GM21381 (cell line): ENCODE measurements at regions not wholly inside any gene's neighbourhood (a gene's known extent, or its start where the extent isn't known, plus 50 kb on each side); places are given as distances from the start of the nearest gene placed in this dataset.

ENCODE experiments used
- ATAC-seq: cut with Tn5 transposase; IDR thresholded peaks from one replicate; pipeline ENCODE4 v1.9.1; 2021; ENCODE audit warnings: mild to moderate bottlenecking, moderate library complexity; ENCODE audit not compliant: unreplicated experiment

DNA sequence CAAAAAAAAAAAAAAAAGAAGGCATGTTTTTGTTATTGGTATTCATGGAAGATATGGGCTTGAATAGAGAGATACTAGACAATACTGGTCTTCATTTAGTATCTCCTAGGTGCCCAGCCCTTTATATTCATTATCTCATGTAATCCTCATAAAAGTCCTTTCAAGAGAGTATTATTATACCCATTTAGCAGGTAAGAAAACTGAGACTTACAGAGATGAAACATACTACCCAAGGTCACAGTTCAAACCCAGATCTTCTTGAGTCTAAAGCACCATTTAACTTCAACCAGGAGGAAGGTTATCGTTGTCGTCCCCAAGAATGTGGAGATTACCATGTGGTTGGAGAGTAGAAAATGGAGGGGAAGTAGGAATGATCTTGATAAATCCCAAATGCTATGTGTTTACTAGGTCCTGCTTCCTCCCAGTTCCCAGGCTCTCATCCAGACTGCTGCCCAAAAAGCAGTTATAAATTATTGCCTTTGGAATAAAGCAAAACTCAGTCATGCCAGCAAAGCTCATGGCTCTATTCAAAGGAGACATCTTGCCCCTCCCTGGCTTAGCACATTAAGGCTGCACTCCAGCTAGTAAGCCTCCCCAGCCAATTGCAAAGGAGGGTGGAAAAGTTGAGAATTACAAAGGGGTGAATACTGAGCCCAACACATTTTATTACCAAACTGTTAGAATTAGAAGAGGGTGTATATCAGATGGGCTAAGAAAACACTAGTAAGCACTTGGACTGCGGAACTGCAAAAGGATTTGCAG lies 163.9 kb downstream of the PIK3R1 start:
- no peak for ATAC-seq

DNA sequence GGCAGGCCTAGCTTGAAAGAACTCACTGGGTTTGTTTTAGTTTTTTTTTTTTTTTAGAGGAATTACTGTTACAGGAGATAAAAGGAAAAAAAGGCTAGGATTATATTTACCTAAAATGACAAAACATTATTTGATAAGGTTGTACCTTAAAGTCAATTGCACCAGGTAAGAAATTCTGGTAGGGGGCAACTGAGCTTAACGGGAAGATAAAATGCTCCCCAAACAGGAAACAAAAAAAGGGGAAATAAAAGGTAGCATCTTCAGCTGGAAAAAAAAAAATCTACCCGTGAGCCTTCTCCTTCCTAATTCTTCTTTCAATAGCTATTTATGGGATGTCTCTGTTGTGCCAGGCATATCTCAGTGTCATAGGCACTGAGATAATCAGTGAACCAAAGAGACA lies 164.5 kb downstream of the PIK3R1 start:
- no peak for ATAC-seq

DNA sequence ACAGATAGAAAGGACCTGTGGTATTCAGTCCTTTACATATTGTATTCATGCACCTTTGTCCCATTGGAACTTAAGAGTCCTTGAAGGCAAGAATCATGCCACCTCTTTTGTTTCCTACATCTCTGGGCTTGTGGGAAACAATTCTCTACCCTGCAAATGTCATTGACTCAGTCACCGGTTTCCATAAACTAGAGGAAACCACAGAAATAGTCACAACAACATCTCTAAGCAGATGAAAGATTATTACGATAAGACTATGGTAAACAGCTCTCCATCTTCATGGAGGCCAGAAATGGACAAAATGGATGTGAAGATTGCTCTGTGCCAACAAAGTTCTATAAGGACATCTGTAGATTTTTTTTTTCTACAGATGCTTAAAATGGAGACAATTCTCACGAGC lies 165.5 kb downstream of the PIK3R1 start:
- ATAC-seq, result no peak

DNA sequence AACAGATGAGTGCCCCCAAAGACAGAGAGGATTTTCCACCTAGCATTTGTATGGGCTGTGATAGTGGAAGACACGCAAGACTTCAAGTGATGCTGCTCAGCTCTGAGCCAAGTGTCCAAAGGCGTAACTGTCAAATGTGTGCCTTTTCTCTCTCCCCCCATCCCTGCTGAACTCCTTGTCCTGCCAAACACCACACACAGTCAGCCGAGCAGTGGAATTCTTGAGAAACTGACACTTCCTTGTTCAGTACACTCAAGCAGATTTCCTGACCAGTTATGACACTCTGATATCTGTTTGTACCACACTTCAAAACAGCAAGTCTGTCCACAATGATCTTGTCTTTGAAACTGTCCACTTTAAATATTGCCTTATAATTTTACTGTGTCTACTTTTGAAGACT lies 166.4 kb downstream of the PIK3R1 start:
- ATAC-seq, result no peak

DNA sequence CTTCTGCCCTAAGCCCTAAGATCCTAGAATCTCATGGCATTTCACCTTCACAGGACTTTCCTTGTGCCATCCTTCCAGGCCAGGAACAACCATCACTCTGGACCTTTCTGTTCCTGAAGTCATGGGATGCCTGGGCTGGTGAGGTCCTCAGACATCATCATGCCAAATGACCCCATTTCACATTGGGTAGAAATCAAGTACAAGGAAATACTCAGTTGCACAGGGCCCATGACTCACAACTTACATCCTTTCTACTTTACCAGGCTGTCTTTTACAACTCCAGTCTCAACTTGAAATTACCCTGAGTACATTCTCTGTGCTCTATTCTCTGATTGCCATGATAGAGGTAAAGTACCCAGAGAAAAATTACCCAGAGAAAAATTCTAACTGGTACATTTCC lies 167.1 kb downstream of the PIK3R1 start:
- no peak for ATAC-seq

DNA sequence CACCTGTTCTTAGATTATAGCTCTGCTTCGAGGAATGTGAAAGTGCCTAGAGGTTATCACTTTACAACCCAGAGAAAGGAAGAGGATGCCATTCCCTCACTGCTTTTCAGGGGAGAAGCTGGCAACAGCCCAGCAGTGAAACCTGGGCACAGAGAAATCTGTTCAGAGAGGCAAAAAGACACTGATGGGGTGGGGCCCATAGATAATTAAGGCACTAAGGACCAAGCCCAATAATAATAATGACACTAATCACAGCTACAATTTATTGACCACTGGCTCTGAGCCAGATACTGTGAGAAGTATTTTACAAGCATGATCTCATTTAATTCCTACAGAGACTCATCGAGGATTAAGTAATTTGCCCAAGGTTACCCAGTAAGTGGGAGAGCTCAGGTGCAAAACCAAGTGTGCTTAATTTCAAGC lies 168.3 kb downstream of the PIK3R1 start:
- no peak for ATAC-seq

DNA sequence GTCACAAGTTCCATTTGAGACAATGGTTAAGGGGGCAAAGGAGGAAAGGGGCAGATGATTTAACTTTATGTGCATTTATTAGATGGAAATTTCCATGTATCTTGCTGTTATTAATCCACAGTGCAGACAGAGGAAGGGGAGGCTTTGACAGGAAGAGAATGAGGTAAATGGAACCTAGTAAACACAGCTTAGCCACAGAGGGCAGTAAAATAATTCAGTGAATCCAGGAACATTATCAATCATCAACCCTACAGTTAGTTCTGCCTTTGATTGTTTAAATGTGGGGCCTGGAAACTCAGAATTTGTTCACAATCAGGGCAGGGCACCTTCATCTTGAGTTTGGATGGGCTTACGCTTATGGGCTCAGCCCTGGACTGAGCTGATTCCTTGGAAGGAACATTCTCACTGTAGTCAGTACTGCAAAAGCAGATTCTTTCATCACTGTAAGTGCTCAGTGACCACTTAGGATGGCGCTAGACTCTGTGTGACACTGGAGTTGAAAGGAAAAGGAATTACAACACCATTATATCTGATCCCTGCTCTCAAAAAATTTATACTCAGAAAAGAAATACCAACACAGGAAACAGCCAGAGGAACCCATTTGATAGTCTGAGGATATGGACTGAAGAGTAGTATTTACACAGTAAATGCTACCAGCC lies 169.5 kb downstream of the PIK3R1 start:
- no peak for ATAC-seq

DNA sequence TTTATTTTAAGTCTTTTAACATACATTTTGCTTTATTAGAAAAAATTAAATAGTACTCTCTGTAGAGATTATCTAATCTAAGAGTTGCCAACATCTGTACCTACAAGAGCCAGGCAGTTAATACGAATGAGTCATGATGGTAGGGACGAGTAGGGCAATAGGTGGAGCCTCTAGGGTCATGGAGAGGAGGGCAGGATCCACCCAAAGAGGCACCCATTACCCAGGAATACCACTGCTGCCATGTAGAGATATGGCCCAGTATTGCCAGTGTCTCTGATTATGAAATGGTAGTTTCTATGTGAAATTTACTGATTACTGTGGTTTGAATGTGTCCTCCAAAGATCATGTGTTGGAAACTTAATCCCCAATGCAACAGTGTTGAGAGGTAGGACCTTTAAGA lies 170.4 kb downstream of the PIK3R1 start:
- ATAC-seq, result no peak

DNA sequence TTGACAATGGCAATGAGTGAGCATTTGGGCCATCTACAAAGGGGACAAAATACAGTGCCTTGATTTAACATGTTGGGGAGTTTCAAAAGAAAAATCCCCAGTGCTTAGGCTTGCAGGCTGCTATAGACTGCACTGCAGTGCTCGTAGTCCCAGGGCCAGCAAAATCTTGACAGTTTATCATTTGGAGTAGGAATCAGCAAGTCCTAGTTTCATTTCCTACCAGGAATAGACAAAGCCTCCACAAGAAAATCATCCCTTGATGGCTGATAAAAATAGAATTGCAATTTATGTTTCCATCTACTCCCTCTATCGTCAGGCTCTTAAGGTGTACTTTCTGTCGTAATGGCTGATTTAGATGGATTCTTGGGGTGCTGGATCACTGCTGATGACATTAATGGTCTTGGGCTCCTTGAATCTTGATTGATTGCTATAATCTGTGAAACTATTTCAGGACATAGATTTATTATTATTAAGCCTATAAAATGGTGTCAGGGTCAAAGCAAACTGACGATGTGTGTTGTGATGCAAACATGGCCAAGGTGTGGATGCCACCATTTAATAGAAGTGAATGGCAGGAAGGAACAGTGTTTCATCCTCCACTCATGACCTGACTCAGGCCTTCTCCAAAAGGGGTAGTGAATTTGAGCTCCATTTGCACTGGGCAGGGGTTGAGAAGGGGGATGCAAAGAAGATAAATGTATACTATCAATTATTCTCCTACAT lies 171.7 kb downstream of the PIK3R1 start:
- no peak for ATAC-seq

DNA sequence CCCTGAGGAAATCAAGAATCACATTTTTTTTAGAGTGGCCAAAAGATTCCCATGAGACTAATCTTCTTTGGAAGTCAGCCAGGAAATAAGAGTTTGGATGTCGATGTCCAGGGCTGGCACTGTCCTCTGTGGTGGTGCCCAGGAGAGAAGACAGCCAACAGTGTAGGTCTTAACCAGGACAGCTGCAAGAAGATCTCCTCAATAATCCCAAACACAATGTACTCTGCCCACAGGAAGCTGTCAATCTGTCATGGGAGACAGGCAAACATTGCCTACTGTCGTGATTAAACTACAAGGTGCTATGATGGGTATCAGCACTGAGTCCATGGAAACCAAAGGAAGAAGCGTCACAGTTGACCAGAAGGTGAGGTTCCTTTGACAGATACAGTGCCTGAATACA lies 174.1 kb downstream of the PIK3R1 start:
- no peak for ATAC-seq

DNA sequence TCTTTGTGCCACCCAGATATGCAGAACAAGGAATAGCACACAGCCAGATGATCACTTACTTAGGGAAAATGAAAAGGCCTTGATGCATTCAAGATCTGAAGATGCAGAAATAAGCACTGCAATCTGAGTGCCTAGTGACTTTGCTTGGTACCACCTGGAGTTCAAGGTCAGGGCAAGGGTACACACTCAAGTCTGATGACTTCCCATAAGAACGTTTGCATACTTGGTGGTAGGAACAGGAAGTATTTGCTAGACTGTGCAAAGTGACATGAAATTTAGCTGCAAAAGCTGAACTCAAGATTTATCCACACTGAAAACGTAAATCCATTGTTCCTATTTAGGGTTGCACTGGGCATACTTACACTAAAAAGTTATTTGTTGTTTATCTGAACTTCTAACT lies 177.1 kb downstream of the PIK3R1 start:
- ATAC-seq, result no peak

DNA sequence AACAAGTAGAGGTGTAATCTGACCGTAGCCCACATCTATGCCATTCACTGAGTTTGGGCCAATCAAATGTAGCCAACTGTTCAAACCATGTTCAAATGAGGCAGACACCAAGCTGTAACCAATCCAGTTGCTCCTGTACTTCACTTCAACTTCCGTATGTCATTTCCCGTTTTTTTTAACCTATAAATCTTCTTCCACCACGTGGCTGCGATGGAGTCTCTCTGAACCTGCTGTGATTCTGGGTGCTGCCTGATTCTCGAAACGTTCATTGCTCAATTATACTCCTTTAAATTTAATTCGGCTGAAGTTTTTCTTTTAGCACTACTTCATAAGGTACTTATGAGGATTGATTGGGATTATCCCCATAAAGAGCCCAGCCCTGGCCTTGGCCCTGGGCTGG lies 179.7 kb downstream of the PIK3R1 start:
- no peak for ATAC-seq

DNA sequence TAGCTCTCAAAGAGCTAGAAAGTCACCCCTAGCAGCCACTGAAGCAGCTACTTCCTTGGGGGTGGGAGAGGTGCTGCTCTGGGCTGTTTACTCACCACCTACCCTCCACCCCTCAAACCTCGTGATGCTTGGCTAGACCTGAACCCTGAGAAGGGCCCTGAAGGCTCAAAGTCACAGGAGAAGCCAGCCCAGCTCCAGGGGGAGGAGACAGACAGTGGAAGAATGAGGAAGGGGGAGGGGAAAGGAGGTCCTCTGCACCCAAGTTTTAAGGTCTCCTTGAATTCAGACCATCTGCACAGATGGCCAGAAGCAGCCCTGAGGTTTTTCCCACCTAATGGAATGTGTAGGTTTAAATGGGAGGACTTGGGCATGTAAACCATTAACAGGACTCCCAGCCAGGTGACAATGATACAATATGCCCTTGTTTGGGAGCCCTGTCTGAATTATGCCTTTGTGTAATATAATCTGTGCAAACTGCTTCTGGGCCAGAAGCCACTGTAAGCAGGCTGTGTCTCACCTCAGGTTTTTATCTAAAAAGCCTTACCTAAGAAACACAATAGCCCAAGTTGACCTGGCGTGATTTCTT lies 180.5 kb downstream of the PIK3R1 start:
- no peak for ATAC-seq

DNA sequence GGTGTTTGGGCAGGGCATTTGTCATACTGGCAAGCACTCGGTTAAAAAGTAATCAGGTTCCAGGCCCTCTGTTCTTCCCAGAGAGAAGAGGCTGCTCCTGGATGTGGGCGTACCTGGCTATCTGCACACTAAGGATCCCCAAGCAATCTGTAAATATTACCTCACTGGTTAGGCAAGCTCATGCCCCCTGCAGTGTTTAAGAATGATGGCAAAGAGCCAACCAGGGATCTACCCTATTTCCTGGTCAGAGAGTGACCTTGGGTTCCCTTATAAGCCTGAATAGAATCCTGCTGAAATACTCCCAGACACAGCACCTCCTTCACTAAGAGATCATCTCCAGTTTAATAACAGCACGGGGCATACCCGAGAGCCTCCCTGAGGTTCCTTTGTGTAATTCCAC lies 181.2 kb downstream of the PIK3R1 start:
- ATAC-seq, result no peak

DNA sequence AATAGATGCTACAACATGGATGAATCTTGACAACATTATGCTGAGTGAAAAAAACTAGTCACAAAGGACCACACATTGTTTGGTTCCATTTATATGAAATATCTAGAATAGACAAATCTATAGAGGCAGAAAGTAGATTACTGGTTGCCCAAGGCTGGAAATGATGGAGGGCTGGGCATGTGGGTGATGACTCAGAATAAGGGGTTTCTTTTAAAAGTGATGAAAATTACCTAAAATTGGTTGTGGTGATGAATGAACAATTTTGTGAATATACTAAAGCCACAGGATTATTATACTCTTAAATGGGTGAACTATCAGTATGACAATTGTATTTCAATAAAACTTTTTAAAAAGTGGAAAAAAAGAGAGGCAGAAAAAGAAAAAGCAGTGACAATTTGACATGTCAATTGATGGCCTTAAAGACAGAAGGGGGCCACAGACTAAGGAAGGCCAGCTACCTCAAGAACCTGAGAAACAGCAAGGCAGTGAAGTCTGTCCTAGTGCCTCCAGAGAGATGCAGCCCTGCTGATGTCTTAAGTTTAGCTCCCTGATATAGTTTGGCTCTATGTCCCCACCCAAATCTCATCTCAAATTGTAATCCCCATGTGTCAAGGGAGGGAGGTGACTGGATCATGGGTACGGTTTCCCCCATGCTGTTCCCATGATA lies 182.7 kb downstream of the PIK3R1 start:
- ATAC-seq, result no peak

DNA sequence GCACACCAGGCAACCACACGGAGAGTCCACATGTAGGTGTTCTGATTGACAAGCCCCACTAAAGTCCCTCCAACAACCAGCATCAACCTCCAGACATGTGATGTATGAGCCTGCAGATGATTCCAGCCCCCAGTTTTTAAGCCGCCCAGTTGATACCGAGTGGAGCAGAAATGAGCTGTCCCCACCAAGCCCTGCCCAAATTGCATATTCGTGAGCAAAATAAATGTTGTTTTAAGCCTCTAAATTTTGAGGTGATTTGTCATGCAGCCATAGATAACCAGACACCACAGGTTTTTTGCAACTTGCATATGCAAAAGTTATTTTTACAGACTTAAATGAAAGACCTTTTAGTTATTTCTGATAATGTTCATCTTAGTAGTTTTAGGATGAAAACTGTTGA lies 187.7 kb downstream of the PIK3R1 start:
- ATAC-seq, result no peak

DNA sequence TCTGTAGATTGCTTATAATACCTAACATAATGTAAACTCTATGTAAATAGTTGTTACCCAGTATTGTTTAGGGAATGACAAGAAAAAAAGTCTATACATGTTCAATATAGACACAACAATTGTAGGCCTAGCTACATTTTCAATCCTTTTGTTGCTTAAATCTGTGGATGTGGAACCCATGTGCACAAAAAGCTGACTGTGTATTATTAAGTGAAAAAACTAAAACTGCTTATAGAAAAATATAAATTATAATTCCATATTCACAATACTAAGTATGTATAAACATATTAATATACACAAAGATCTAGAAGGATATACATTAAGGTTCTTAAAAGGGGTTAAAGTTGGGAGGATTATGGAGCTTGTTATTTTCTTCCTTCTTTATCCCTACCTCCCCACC lies 188.7 kb downstream of the PIK3R1 start:
- no peak for ATAC-seq

DNA sequence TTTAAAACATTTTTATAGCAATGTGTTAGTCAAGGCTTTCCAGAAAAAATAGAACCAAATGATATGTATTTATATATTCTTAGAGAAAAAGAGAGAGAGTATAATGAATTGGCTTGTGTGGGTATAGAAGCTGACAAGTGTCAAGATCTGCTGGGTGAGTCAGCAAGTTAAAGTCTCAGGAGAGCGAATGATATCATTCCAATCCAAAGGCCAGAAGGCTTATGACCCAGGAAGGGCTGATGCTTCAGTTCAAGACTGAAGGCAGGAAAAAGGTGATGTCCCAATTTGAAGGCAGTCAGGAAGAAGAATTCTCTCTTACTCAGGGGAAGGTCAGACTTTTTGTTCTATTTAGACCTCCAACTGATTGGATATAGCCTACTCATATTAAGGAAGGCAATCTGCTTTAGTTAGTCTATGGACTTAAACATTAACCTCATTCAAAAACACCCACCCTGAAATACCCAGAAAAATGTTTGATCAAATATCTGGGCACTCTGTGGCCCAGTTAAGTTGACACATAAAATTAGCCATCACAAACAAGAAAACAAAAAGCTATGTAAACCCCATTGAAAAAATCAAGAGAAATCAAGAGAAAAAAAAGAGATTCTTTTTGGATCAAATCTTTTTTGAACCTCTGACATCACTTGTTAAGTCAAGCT lies 189.6 kb downstream of the PIK3R1 start:
- no peak for ATAC-seq

DNA sequence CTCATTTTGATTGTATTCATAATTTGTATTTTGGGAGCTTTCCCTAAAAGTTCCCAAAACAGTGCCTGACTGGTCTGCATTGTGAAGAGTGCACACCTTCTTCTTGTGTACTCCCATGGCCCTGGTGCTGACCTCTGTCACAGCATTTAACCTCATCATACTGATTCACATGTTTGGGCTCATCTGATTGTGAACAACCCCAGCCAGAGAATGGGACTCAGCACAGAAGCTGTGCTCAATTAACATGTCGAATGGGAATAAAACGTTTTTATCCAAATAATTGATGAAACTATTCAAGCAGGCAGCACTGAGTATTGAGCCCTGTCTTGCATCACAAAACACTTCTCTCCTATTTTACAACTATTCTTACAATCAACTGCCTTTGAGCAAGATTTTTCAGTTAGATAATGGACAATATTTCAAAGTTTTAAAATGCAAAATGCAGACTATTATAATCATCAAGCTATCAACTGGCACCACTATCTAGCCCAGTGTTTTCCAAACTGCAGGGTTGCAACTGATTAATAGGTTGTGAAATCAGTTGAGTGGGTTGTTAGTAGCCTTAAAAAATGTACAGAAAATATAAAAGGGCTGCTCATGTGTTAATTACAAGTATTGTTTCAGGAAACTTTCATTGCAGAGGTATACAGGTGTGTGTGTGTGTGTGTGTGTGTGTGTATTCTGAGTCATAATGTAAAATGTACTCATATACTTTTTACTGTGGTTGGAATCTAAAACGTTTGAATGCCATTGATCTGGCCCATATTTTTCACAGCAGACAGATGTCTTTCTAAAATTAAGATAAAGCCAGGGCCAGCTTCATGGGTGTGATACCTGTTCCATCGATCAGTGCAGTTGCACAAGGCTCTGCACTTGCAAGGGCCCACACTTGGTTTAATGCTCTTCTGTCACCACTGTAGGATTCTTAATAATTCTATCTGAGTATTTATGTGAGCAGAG lies 190.5 kb downstream of the PIK3R1 start:
- ATAC-seq, result no peak
